Tibial nerve (tissue), 4 donors: ENCODE measurements at regions not wholly inside any gene's neighbourhood (a gene's known extent, or its start where the extent isn't known, plus 50 kb on each side); places are given as distances from the start of the nearest gene placed in this dataset.

Experiments used
- EP300 ChIP-seq, 2 donors: sonication (generic); formaldehyde crosslinking; IDR thresholded peaks; one replicate each; pipeline ENCODE4 v1.6.1; 2017; ENCODE audit warnings: antibody characterized with exemption in 2 of 2, mild to moderate bottlenecking in 1 of 2
- POLR2A ChIP-seq, 2 donors: fragments of 450-650 bp; IDR thresholded peaks; one replicate each; pipeline ENCODE4 v1.6.1; 2017; ENCODE audit warnings: antibody characterized with exemption in 2 of 2, mild to moderate bottlenecking in 2 of 2, moderate library complexity in 2 of 2
- TF ChIP-seq, protein P1 (sequence below), 5 experiments: fragments of 200-600 bp in 3 of 5; fragments of 450-650 bp in 2 of 5; sonication (generic) in 3 of 5; IDR thresholded peaks; one replicate each; pipeline ENCODE4 v1.5.1; 2016 to 2019; ENCODE audit warnings: antibody characterized with exemption in 5 of 5, mild to moderate bottlenecking in 3 of 5, moderate library complexity in 2 of 5

DNA sequence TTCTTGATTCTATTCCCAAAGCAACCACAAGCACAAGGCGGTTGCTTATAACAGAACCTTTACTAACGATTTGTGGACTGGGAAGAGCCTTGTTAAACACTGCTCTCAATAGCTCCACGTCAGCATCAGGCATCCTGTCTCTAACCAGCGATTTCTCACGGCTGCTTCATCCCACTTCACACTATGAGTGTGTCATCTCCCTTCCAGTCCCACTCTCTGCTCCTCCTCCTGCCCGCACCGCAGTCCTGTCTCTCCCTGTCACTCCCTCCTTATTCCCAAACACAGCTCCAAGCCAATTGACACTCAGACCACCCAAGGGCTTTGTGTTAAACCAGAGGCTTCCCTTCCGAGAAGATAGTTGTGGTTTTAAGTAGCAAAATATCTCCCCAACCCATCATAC is 94.8 kb downstream of the ABHD5 start:
- TF ChIP-seq, protein P1, sequence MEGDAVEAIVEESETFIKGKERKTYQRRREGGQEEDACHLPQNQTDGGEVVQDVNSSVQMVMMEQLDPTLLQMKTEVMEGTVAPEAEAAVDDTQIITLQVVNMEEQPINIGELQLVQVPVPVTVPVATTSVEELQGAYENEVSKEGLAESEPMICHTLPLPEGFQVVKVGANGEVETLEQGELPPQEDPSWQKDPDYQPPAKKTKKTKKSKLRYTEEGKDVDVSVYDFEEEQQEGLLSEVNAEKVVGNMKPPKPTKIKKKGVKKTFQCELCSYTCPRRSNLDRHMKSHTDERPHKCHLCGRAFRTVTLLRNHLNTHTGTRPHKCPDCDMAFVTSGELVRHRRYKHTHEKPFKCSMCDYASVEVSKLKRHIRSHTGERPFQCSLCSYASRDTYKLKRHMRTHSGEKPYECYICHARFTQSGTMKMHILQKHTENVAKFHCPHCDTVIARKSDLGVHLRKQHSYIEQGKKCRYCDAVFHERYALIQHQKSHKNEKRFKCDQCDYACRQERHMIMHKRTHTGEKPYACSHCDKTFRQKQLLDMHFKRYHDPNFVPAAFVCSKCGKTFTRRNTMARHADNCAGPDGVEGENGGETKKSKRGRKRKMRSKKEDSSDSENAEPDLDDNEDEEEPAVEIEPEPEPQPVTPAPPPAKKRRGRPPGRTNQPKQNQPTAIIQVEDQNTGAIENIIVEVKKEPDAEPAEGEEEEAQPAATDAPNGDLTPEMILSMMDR (IDR thresholded peaks at IDR 0.05) = no peak
- TF ChIP-seq EP300 (IDR thresholded peaks at IDR 0.05) (no peak), POLR2A (IDR thresholded peaks at IDR 0.05) (no peak)
